ENCODE measurements at regions not wholly inside any gene's neighbourhood (a gene's known extent, or its start where the extent isn't known, plus 50 kb on each side); places are given as distances from the start of the nearest gene placed in this dataset.

GRCh38 chr16:52066962-52067361, 480.0 kb downstream of the TOX3 start:
- Histone ChIP-seq H3K36me3 (no peaks in the 10 kb centered on the region), H3K4me3 (no peak overlapping the region), H3K9me3 (peaks cover 2% of the 10 kb centered on the region; the same call in 1 of the 2 replicates), H3K27me3 (peaks cover 2% of the 10 kb centered on the region; the same call in 1 of the 2 replicates)
- DNase-seq = no peak

- Histone ChIP-seq H3K4me3 (no peak overlapping the region), H3K9me3 (0 out of 2 replicates have a peak, but pooled peaks cover under 1% of the 10 kb centered on the region), H3K36me3 (no peaks in the 10 kb centered on the region), H3K27me3 (no peaks in the 10 kb centered on the region; the same call in 1 of the 2 replicates)
- no peak for DNase-seq
Observed at GRCh38 chr16:52056259-52056658, 490.7 kb downstream of the TOX3 start.

DNA sequence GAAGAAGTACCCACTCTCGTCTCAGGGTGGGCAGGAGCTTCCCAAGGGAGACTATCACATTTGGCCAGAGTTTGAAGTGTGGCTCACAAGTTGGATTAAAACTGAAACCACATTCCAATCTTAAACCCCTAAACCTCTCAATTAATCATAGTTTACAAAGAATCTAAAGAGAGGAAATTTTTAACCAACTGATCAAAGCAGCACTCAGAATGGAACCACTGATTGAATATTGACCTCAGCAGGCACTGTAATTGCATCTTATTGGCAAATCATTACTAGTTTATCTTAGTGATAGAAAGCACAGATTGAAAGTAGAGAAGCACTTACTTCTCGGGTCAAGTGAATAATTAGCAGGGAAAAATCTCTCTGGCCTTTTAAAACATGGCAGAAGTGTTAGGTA, 491.6 kb downstream of the TOX3 start:
- H3K36me3 ChIP-seq = no peaks in the 10 kb centered on the region
- peaks cover 8% of the 10 kb centered on the region for H3K9me3 ChIP-seq
- no peak overlapping the region for H3K4me3 ChIP-seq
- no peaks in the 10 kb centered on the region; the same call in 1 of the 2 replicates for H3K27me3 ChIP-seq
- DNase-seq = no peak

DNA sequence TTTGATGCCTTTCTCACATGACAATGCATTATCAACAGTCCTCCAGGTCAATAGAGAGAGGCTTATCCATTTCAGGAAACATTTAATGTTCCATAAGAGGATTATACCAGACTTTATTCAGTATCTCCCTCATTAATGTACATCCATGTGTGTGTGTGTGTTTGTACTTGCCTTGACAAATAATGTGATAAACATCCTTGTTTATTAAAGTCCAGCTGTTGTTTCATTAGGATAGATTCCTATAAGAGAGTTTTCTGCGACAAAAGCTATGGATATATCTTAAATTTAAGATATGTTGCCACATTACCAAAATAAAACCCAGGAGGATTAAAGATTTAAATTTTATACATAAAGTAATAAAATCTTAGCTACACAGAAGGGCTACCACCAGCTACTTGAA, 492.6 kb downstream of the TOX3 start:
- Histone ChIP-seq H3K4me3 (no peak overlapping the region), H3K27me3 (no peaks in the 10 kb centered on the region), H3K36me3 (no peaks in the 10 kb centered on the region), H3K9me3 (peaks cover 8% of the 10 kb centered on the region)
- DNase-seq = no peak

- Histone ChIP-seq H3K36me3 (no peaks in the 10 kb centered on the region), H3K9me3 (peaks cover 8% of the 10 kb centered on the region), H3K4me3 (no peak overlapping the region), H3K27me3 (no peaks in the 10 kb centered on the region)
- no peak for DNase-seq
Observed at GRCh38 chr16:52052818-52053217, 494.1 kb downstream of the TOX3 start.

- DNase-seq = no peak
- H3K9me3 ChIP-seq = peaks cover 8% of the 10 kb centered on the region
- H3K36me3 ChIP-seq = no peaks in the 10 kb centered on the region
- H3K27me3 ChIP-seq = no peaks in the 10 kb centered on the region
- H3K4me3 ChIP-seq = no peak overlapping the region
Observed at GRCh38 chr16:52051414-52052172, 495.4 kb downstream of the TOX3 start.

DNA sequence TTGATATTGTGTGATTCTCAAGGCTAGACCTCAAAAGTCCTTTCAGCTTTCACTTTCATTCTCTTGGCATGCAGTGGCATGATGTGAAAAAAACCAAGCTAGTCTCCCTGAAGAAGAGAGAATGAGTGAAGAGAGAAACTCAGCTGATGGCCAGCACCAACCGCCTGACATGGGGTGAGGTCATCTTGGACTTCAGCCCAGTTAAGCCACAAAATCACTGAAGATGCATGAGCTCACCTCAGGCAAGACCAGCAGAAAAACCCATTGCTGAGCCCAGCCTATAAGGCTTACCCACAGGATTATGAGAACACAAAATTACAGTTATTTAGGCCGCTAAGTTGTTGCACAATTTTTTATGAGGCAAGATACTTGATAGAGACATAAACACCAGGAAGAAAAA, 496.5 kb downstream of the TOX3 start:
- Histone ChIP-seq H3K9me3 (peaks cover 8% of the 10 kb centered on the region), H3K27me3 (no peaks in the 10 kb centered on the region), H3K4me3 (no peak overlapping the region), H3K36me3 (no peaks in the 10 kb centered on the region)
- DNase-seq = peak; percentile 85

DNA sequence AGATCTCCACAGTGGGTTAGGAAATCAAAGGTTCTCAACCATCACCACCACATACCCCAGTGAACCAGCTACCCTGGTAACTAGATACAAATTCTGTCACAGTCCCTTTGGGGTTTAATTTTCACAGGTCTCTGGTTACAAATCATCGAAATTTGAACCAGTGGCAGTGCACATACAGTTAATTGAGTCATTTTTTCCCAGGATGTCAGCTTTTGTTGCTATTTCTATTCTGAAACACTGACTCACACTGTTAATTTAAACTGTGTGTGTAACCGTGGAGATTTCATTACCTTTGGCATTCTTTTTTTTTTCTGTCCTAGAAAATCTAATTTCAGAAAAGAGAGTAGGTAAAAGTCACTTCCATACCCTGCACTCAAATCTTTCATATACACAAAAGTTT, 511.5 kb downstream of the TOX3 start:
- no peak for DNase-seq
- Histone ChIP-seq H3K9me3 (no peaks in the 10 kb centered on the region), H3K36me3 (no peaks in the 10 kb centered on the region), H3K27me3 (no peaks in the 10 kb centered on the region), H3K4me3 (no peak overlapping the region)

GRCh38 chr16:52034830-52035229, 512.1 kb downstream of the TOX3 start:
- H3K4me3 ChIP-seq = no peak overlapping the region
- no peaks in the 10 kb centered on the region for H3K27me3 ChIP-seq
- DNase-seq = no peak
- H3K9me3 ChIP-seq = no peaks in the 10 kb centered on the region
- no peaks in the 10 kb centered on the region for H3K36me3 ChIP-seq

- DNase-seq = no peak
- no peaks in the 10 kb centered on the region for H3K27me3 ChIP-seq
- no peaks in the 10 kb centered on the region for H3K9me3 ChIP-seq
- H3K4me3 ChIP-seq = no peak overlapping the region
- H3K36me3 ChIP-seq = no peaks in the 10 kb centered on the region
Observed at GRCh38 chr16:52033992-52034391, 513.0 kb downstream of the TOX3 start.

GRCh38 chr16:52022980-52023379, 524.0 kb downstream of the TOX3 start:
- Histone ChIP-seq H3K36me3 (no peaks in the 10 kb centered on the region), H3K4me3 (no peak overlapping the region), H3K9me3 (no peaks in the 10 kb centered on the region), H3K27me3 (0 out of 2 replicates have a peak, but pooled peaks cover 4% of the 10 kb centered on the region)
- no peak for DNase-seq

- 0 out of 2 replicates have a peak, but pooled peaks cover under 1% of the 10 kb centered on the region for H3K9me3 ChIP-seq
- no peak for DNase-seq
- H3K36me3 ChIP-seq = no peaks in the 10 kb centered on the region
- H3K4me3 ChIP-seq = no peak overlapping the region
- 0 out of 2 replicates have a peak, but pooled peaks cover 4% of the 10 kb centered on the region for H3K27me3 ChIP-seq
Observed at GRCh38 chr16:52022177-52022576, 524.8 kb downstream of the TOX3 start.

- DNase-seq = no peak
- Histone ChIP-seq H3K9me3 (peaks cover 13% of the 10 kb centered on the region), H3K4me3 (no peak overlapping the region), H3K27me3 (peaks cover 3% of the 10 kb centered on the region), H3K36me3 (no peaks in the 10 kb centered on the region)
Observed at GRCh38 chr16:52016387-52016786, 530.6 kb downstream of the TOX3 start.

- Histone ChIP-seq H3K36me3 (no peaks in the 10 kb centered on the region), H3K27me3 (no peaks in the 10 kb centered on the region), H3K4me3 (no peak overlapping the region), H3K9me3 (no peaks in the 10 kb centered on the region)
- no peak for DNase-seq
Observed at GRCh38 chr16:52005551-52005950, 541.4 kb downstream of the TOX3 start.

DNA sequence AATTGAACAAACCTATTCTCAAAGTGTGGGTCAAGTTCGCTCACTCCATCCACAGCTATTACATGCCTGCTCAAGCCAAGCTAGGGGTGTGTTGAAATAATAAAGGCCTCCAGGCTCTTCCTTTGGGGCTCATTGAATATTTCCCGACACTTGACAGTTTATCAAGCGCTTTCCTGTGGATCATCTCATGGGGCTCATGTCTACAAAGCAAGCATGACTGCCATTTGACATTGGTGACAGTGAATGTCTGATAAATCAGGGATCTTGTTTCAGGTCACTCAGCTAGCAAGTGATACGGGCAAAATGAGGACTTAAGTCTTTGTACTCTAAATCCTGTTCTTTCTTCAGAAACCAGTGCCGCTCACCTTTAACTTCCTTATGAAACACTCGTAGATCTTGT, 542.6 kb downstream of the TOX3 start:
- no peak for DNase-seq
- no peak overlapping the region for H3K4me3 ChIP-seq
- H3K36me3 ChIP-seq = no peaks in the 10 kb centered on the region
- no peaks in the 10 kb centered on the region for H3K9me3 ChIP-seq
- no peaks in the 10 kb centered on the region for H3K27me3 ChIP-seq

- H3K9me3 ChIP-seq = no peaks in the 10 kb centered on the region
- H3K36me3 ChIP-seq = no peaks in the 10 kb centered on the region
- DNase-seq = no peak
- no peaks in the 10 kb centered on the region for H3K27me3 ChIP-seq
- no peak overlapping the region for H3K4me3 ChIP-seq
Observed at GRCh38 chr16:52002026-52002425, 544.9 kb downstream of the TOX3 start.

DNA sequence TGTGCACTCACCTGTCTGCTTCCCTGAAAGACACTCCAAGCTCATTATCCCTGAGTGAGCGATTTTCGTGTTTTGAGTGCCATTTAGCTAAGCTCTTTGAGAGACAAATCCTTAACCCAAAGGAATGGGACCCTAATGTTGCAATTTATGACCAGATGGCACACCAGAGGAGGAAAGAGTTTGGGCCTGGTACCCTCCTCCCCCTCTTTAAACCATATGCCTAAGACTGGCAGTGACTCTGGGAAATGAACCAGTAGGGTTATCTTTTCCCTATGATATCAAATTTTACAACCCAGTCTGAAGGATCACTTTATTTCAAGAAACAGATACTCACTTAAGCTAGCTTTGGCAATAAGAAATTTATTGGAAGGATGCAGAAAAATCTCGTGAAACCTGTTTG, 550.4 kb downstream of the TOX3 start:
- Histone ChIP-seq H3K27me3 (no peaks in the 10 kb centered on the region), H3K9me3 (no peaks in the 10 kb centered on the region), H3K4me3 (no peak overlapping the region), H3K36me3 (no peaks in the 10 kb centered on the region)
- no peak for DNase-seq

GRCh38 chr16:51994597-51994996, 552.3 kb downstream of the TOX3 start:
- Histone ChIP-seq H3K9me3 (no peaks in the 10 kb centered on the region), H3K4me3 (no peak overlapping the region)
- DNase-seq = peak; percentile 29

More at GRCh38 chr16:51994597-51994996, 552.3 kb downstream of the TOX3 start:
- no peaks in the 10 kb centered on the region for H3K36me3 ChIP-seq
- no peaks in the 10 kb centered on the region for H3K27me3 ChIP-seq
